OCI-LY3 (cell line): ENCODE measurements at regions not wholly inside any gene's neighbourhood (a gene's known extent, or its start where the extent isn't known, plus 50 kb on each side); places are given as distances from the start of the nearest gene placed in this dataset.

Experiments used
- CTCF ChIP-seq: fragments of 200-600, 300-600 bp; sonication (generic); IDR thresholded peaks from 2 replicates; pipeline ENCODE4 v1.5.1; 2014; ENCODE audit warnings: antibody characterized with exemption, low read length, low read depth
- EZH2phosphoT487 ChIP-seq: fragments of 200-600 bp; shearing (Covaris generic); IDR thresholded peaks from 2 replicates; pipeline ENCODE4 v1.6.1; 2018; ENCODE audit warnings: antibody characterized with exemption, mixed run types, low read depth

- TF ChIP-seq CTCF: no peak
- TF ChIP-seq EZH2phosphoT487: no peak
These were observed 88.8 kb upstream of the MDFIC start for GRCh38 chr7:114832906-114833595.
